ENCODE measurements at regions not wholly inside any gene's neighbourhood (a gene's known extent, or its start where the extent isn't known, plus 50 kb on each side); places are given as distances from the start of the nearest gene placed in this dataset.

- no peak for DNase-seq
Measured at GRCh38 chr4:15376594-15376993, 51.2 kb upstream of the C1QTNF7 start.
